ENCODE measurements at regions not wholly inside any gene's neighbourhood (a gene's known extent, or its start where the extent isn't known, plus 50 kb on each side); places are given as distances from the start of the nearest gene placed in this dataset.

GRCh38 chr12:45644541-45644940 is 85.0 kb upstream of the ARID2 start:
- no peak overlapping the region for H3K4me3 Mint-ChIP-seq
- H3K36me3 Mint-ChIP-seq (ENCODE audit: low read depth) = no peaks in the 10 kb centered on the region
- TF ChIP-seq CTCF (IDR thresholded peaks at IDR 0.05; ENCODE audit: unreplicated experiment in 3 of 3) = no peak
- H3K9me3 Mint-ChIP-seq = no peaks in the 10 kb centered on the region
- peaks cover 24% of the 10 kb centered on the region for H3K4me1 Mint-ChIP-seq
- no peaks in the 10 kb centered on the region for H3K27me3 Mint-ChIP-seq (ENCODE audit: low read depth)
- H3K27ac Mint-ChIP-seq = no peak overlapping the region

GRCh38 chr12:45646851-45647581 is 82.5 kb upstream of the ARID2 start:
- Mint-ChIP-seq H3K27ac (no peak overlapping the region), H3K9me3 (no peaks in the 10 kb centered on the region), H3K4me1 (peaks cover 24% of the 10 kb centered on the region), H3K36me3 (ENCODE audit: low read depth) (no peaks in the 10 kb centered on the region), H3K4me3 (no peak overlapping the region), H3K27me3 (ENCODE audit: low read depth) (no peaks in the 10 kb centered on the region)
- TF ChIP-seq CTCF (IDR thresholded peaks at IDR 0.05; ENCODE audit: unreplicated experiment in 3 of 3) = no peak

GRCh38 chr12:45648070-45648469 is 81.4 kb upstream of the ARID2 start:
- no peak for TF ChIP-seq CTCF (IDR thresholded peaks at IDR 0.05; ENCODE audit: unreplicated experiment in 3 of 3)
- peaks cover 24% of the 10 kb centered on the region for H3K4me1 Mint-ChIP-seq
- no peaks in the 10 kb centered on the region for H3K9me3 Mint-ChIP-seq
- no peak overlapping the region for H3K27ac Mint-ChIP-seq
- H3K27me3 Mint-ChIP-seq (ENCODE audit: low read depth) = no peaks in the 10 kb centered on the region
- H3K36me3 Mint-ChIP-seq (ENCODE audit: low read depth) = no peaks in the 10 kb centered on the region
- no peak overlapping the region for H3K4me3 Mint-ChIP-seq

- H3K9me3 Mint-ChIP-seq = no peaks in the 10 kb centered on the region
- H3K36me3 Mint-ChIP-seq (ENCODE audit: low read depth) = no peaks in the 10 kb centered on the region
- H3K27ac Mint-ChIP-seq = no peak overlapping the region
- no peaks in the 10 kb centered on the region for H3K27me3 Mint-ChIP-seq (ENCODE audit: low read depth)
- no peak overlapping the region for H3K4me3 Mint-ChIP-seq
- TF ChIP-seq CTCF (IDR thresholded peaks at IDR 0.05; ENCODE audit: unreplicated experiment in 3 of 3) = no peak
- peaks cover 14% of the 10 kb centered on the region for H3K4me1 Mint-ChIP-seq
These were observed 78.5 kb upstream of the ARID2 start for GRCh38 chr12:45651029-45651428.

GRCh38 chr12:45654002-45654665 is 75.4 kb upstream of the ARID2 start:
- Mint-ChIP-seq H3K9me3 (no peaks in the 10 kb centered on the region), H3K27me3 (ENCODE audit: low read depth) (no peaks in the 10 kb centered on the region), H3K4me1 (no peaks in the 10 kb centered on the region), H3K27ac (no peak overlapping the region), H3K4me3 (no peak overlapping the region), H3K36me3 (ENCODE audit: low read depth) (no peaks in the 10 kb centered on the region)
- TF ChIP-seq CTCF (IDR thresholded peaks at IDR 0.05; ENCODE audit: unreplicated experiment in 3 of 3) = no peak

- Mint-ChIP-seq H3K9me3 (no peaks in the 10 kb centered on the region), H3K4me3 (no peak overlapping the region), H3K36me3 (ENCODE audit: low read depth) (no peaks in the 10 kb centered on the region), H3K4me1 (no peaks in the 10 kb centered on the region), H3K27me3 (ENCODE audit: low read depth) (no peaks in the 10 kb centered on the region), H3K27ac (no peak overlapping the region)
- TF ChIP-seq CTCF (IDR thresholded peaks at IDR 0.05; ENCODE audit: unreplicated experiment in 3 of 3) = no peak
These were observed 74.3 kb upstream of the ARID2 start for GRCh38 chr12:45655186-45655585.

All from nephron (organoid).